Esophagus muscularis mucosa (tissue), 2 donors: ENCODE measurements at regions not wholly inside any gene's neighbourhood (a gene's known extent, or its start where the extent isn't known, plus 50 kb on each side); places are given as distances from the start of the nearest gene placed in this dataset.

Source experiments
- EP300 ChIP-seq: sonication (generic); formaldehyde crosslinking; IDR thresholded peaks from one replicate; pipeline ENCODE4 v1.6.1; 2017; ENCODE audit warnings: antibody characterized with exemption
- POLR2A ChIP-seq: fragments of 450-650 bp; IDR thresholded peaks from one replicate; pipeline ENCODE4 v1.6.1; 2017; ENCODE audit warnings: antibody characterized with exemption, moderate library complexity, mild to moderate bottlenecking, low read depth

GRCh38 chr14:49957089-49957852, 64.4 kb downstream of the ARF6 start:
- no peak for TF ChIP-seq EP300
- TF ChIP-seq POLR2A: no peak
